Stimulated activated effector memory CD8-positive, alpha-beta T cell treated with anti-CD3 and anti-CD28 coated beads, Interleukin-12 subunit alpha, Interleukin-12 subunit beta, amount 100 ng/mL, for 72 hours (primary cell): ENCODE measurements at regions not wholly inside any gene's neighbourhood (a gene's known extent, or its start where the extent isn't known, plus 50 kb on each side); places are given as distances from the start of the nearest gene placed in this dataset.

Source experiments
- ATAC-seq: fragments of 150-1000 bp; cut with Tn5 transposase; 2 replicates; pipeline ENCODE4 v1.10.0; 2021
- DNase-seq, 2 donors: peaks; one replicate each; pipeline ENCODE4 v3.0.0; 2021 to 2022; ENCODE audit warnings: low spot score in 2 of 2
- H3K27ac Mint-ChIP-seq: one replicate; pipeline ENCODE4 v1.8.0; 2022; ENCODE audit warnings: mild to moderate bottlenecking, mixed read lengths
- H3K36me3 Mint-ChIP-seq: one replicate; pipeline ENCODE4 v1.8.0; 2022; ENCODE audit warnings: mild to moderate bottlenecking, mixed read lengths
- H3K4me1 Mint-ChIP-seq: one replicate; pipeline ENCODE4 v1.8.0; 2022; ENCODE audit warnings: mixed read lengths
- H3K4me3 Mint-ChIP-seq: one replicate; pipeline ENCODE4 v1.8.0; 2022; ENCODE audit warnings: mild to moderate bottlenecking, mixed read lengths
- H3K9me3 Mint-ChIP-seq: one replicate; pipeline ENCODE4 v1.8.0; 2022; ENCODE audit warnings: mixed read lengths

- Mint-ChIP-seq H3K36me3 (no peaks in the 10 kb centered on the region), H3K4me3 (no peak overlapping the region), H3K27ac (no peak overlapping the region), H3K4me1 (no peaks in the 10 kb centered on the region), H3K9me3 (no peaks in the 10 kb centered on the region)
- ATAC-seq = no peak
- no peak for DNase-seq
Observed at GRCh38 chr16:86363836-86364618, 146.3 kb upstream of the FOXF1 start.

- Mint-ChIP-seq H3K36me3 (no peaks in the 10 kb centered on the region), H3K27ac (no peak overlapping the region), H3K4me1 (no peaks in the 10 kb centered on the region), H3K4me3 (no peak overlapping the region), H3K9me3 (no peaks in the 10 kb centered on the region)
- ATAC-seq (no peak), DNase-seq (no peak)
Observed at GRCh38 chr16:86364653-86365380, 145.5 kb upstream of the FOXF1 start.

DNA sequence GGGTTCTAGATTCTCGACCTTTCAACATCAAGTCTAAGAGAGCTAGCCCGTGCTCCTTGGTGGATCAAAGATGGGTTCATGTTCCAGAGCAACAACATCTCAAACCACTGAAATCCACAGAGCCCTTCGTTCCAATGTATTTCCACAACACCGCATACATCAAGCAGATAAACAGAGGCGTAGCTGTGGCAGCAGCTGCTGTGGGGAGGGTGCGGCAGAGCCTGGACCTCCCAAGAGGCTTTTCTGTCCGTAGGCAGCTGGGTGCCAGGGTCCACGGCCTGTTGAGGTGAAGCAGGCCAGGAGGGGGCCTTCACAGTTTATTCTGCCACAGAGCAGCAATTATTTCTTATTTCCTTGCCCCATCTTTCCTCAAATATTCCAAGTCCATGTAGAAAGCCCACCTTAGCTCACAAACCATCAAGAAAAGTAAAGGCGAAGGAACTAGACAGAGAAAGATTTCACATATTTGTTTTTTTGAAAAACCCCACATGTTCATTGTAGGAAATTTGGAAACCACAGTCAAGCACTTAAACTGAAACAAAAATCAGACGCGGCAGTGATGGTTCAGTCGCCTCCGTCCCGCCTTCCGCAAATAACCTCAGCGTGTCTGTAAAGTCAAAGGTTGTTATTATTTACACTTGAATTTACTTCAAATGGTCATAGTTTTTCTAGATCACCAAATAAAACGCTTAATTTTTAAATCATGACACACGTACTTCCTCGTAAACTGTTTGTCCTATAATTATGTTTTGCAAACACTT lies 144.6 kb upstream of the FOXF1 start:
- no peaks in the 10 kb centered on the region for H3K4me1 Mint-ChIP-seq
- DNase-seq (no peak), ATAC-seq (no peak)
- H3K36me3 Mint-ChIP-seq = no peaks in the 10 kb centered on the region
- H3K9me3 Mint-ChIP-seq = no peaks in the 10 kb centered on the region
- no peak overlapping the region for H3K27ac Mint-ChIP-seq
- H3K4me3 Mint-ChIP-seq = no peak overlapping the region

- DNase-seq (no peak), ATAC-seq (no peak)
- Mint-ChIP-seq H3K4me1 (no peaks in the 10 kb centered on the region), H3K27ac (no peak overlapping the region), H3K36me3 (no peaks in the 10 kb centered on the region), H3K4me3 (no peak overlapping the region), H3K9me3 (no peaks in the 10 kb centered on the region)
Observed at GRCh38 chr16:86366481-86366880, 143.8 kb upstream of the FOXF1 start.

- Mint-ChIP-seq H3K27ac (no peak overlapping the region), H3K9me3 (no peaks in the 10 kb centered on the region), H3K36me3 (no peaks in the 10 kb centered on the region), H3K4me3 (no peak overlapping the region), H3K4me1 (no peaks in the 10 kb centered on the region)
- DNase-seq (no peak), ATAC-seq (no peak)
Observed at GRCh38 chr16:86367291-86368072, 142.8 kb upstream of the FOXF1 start.

GRCh38 chr16:86368261-86368660 lies 142.1 kb upstream of the FOXF1 start:
- Mint-ChIP-seq H3K4me1 (no peaks in the 10 kb centered on the region), H3K9me3 (no peaks in the 10 kb centered on the region), H3K27ac (no peak overlapping the region), H3K36me3 (no peaks in the 10 kb centered on the region), H3K4me3 (no peak overlapping the region)
- DNase-seq (no peak), ATAC-seq (no peak)

GRCh38 chr16:86370062-86370461 lies 140.3 kb upstream of the FOXF1 start:
- ATAC-seq = no peak
- H3K36me3 Mint-ChIP-seq = no peaks in the 10 kb centered on the region
- H3K27ac Mint-ChIP-seq = no peak overlapping the region
- H3K9me3 Mint-ChIP-seq = peaks cover 6% of the 10 kb centered on the region
- no peak for DNase-seq
- H3K4me1 Mint-ChIP-seq = no peaks in the 10 kb centered on the region
- no peak overlapping the region for H3K4me3 Mint-ChIP-seq

DNA sequence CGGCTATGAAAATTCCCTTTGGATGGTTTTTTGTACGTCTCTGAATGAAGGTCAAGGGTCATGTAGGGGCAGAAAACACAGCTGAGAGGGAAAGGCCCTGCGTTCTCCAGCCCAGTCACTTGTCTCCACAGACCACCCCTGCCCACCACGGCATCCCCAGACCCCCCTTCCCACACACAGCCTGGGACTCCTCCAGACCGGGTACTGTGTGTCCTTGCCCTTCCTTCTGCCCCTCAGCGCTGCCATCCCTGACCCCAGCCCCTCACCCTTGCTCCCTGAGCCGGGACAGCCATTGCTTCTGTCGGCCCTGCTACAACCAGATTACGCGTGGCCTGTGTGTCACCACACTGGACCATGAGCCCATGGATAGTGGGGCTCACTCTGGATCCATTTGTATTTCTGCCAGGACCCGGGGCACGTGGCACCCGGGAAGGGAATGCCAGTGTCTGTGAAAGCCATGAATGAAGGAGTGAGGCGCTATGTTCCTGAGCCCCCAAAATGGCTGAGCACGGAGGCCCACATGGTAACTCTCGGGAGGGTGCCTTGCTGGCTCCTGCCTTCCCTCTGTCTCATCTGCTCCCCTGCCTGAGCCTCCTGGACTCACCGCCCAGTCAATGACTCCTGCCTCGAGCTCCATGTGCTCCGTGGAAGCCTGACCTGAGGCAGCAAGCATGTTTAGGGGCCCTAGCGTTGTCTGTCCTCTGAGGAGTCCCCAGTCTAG lies 139.1 kb upstream of the FOXF1 start:
- ATAC-seq (no peak), DNase-seq (no peak)
- Mint-ChIP-seq H3K4me3 (no peak overlapping the region), H3K9me3 (peaks cover 6% of the 10 kb centered on the region), H3K4me1 (no peaks in the 10 kb centered on the region), H3K36me3 (no peaks in the 10 kb centered on the region), H3K27ac (no peak overlapping the region)

GRCh38 chr16:86372193-86372592 lies 138.1 kb upstream of the FOXF1 start:
- ATAC-seq = no peak
- no peak for DNase-seq
- no peaks in the 10 kb centered on the region for H3K4me1 Mint-ChIP-seq

GRCh38 chr16:86373276-86373901 lies 136.9 kb upstream of the FOXF1 start:
- Mint-ChIP-seq H3K4me3 (no peak overlapping the region), H3K36me3 (no peaks in the 10 kb centered on the region), H3K9me3 (peaks cover 6% of the 10 kb centered on the region), H3K4me1 (no peaks in the 10 kb centered on the region), H3K27ac (no peak overlapping the region)
- DNase-seq = no peak
- no peak for ATAC-seq

More at GRCh38 chr16:86372193-86372592, 138.1 kb upstream of the FOXF1 start:
- peaks cover 6% of the 10 kb centered on the region for H3K9me3 Mint-ChIP-seq
- no peak overlapping the region for H3K27ac Mint-ChIP-seq
- H3K4me3 Mint-ChIP-seq = no peak overlapping the region
- H3K36me3 Mint-ChIP-seq = no peaks in the 10 kb centered on the region

- H3K4me3 Mint-ChIP-seq = no peak overlapping the region
- no peak overlapping the region for H3K27ac Mint-ChIP-seq
- no peak for ATAC-seq
Observed at GRCh38 chr16:86374603-86375130, 135.7 kb upstream of the FOXF1 start.

DNA sequence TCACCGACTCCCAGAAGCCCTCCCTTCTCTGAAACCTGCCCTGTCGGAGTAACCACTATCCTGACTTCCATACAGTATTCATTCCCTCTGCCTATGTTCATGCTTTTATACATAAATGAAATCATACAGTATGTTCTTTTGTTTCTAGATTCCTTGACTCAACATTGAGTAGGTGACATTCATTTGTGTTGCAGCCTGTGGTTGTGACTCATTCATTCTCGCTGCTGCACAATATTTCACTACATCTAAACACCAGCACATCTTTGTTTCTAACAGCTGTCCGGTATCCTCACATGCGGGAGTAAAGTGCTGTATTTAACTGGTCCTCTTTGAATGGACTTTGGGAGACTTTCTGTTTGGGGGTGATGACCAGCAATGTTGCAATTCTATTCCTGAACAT lies 135.0 kb upstream of the FOXF1 start:
- H3K9me3 Mint-ChIP-seq = peaks cover 6% of the 10 kb centered on the region
- H3K4me1 Mint-ChIP-seq = no peaks in the 10 kb centered on the region
- H3K36me3 Mint-ChIP-seq = no peaks in the 10 kb centered on the region
- no peak for DNase-seq
- H3K27ac Mint-ChIP-seq = no peak overlapping the region
- H3K4me3 Mint-ChIP-seq = no peak overlapping the region
- ATAC-seq = no peak

More at GRCh38 chr16:86374603-86375130, 135.7 kb upstream of the FOXF1 start:
- peaks cover 6% of the 10 kb centered on the region for H3K9me3 Mint-ChIP-seq
- H3K36me3 Mint-ChIP-seq = no peaks in the 10 kb centered on the region
- DNase-seq = no peak
- no peaks in the 10 kb centered on the region for H3K4me1 Mint-ChIP-seq

DNA sequence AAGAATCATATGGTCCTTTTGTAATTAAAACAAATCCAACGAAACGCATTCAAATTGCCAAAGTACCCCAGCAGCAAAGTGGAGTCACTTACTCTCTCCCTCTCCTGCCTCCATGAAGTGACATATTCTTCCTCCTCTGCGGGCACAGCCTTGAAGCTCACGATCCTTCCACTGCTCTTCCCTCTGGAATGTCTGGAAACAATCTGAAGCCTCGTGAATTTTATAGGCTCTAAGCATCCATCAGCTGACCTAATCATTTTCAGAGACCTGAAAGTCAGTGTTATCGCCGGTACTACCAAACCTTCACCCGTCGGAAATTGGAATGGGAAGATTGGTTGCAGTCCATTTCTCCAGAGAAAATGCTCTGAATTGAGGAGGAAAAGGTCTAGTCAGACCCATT lies 134.5 kb upstream of the FOXF1 start:
- H3K36me3 Mint-ChIP-seq = no peaks in the 10 kb centered on the region

DNA sequence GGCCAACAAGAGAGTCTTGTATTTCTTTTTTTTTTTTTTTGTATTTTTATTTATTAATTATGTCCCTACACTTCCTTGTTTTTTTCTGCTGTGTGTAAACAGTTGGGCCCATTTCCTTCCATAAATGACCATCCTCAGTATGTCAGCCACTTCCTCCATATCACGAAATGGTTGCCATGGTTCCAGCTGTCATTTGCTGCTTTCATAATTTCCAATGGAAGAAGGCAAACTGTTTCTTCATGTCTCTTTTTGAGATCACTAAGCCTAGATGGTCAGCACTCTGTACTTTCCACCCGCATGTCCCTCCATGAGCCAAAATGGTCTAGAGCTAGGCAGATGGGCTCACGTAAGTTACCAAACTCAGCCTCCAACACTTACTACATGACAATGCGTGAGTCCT lies 133.5 kb upstream of the FOXF1 start:
- H3K36me3 Mint-ChIP-seq = no peaks in the 10 kb centered on the region

More for the DNA sequence above, 134.5 kb upstream of the FOXF1 start:
- H3K4me3 Mint-ChIP-seq = no peak overlapping the region
- no peaks in the 10 kb centered on the region for H3K4me1 Mint-ChIP-seq
- no peak for DNase-seq
- peaks cover 6% of the 10 kb centered on the region for H3K9me3 Mint-ChIP-seq
- no peak overlapping the region for H3K27ac Mint-ChIP-seq
- no peak for ATAC-seq

More for the DNA sequence above, 133.5 kb upstream of the FOXF1 start:
- Mint-ChIP-seq H3K27ac (no peak overlapping the region), H3K4me3 (no peak overlapping the region), H3K4me1 (no peaks in the 10 kb centered on the region), H3K9me3 (peaks cover 6% of the 10 kb centered on the region)
- no peak for DNase-seq
- no peak for ATAC-seq
